HepG2 (cell line): ENCODE measurements at regions not wholly inside any gene's neighbourhood (a gene's known extent, or its start where the extent isn't known, plus 50 kb on each side); places are given as distances from the start of the nearest gene placed in this dataset.

ENCODE experiments used
- MYPOP ChIP-seq: sonication (generic); formaldehyde crosslinking; IDR thresholded peaks from 2 replicates; pipeline ENCODE4 v1.8.1; 2023; ENCODE audit warnings: mild to moderate bottlenecking, moderate library complexity, missing genetic modification reagents
- NFYC ChIP-seq: IDR thresholded peaks from 2 replicates; pipeline ENCODE4 v1.6.1; 2016; ENCODE audit warnings: missing genetic modification reagents, missing compliant biosample characterization
- PLRG1 ChIP-seq: fragments of 450-650 bp; conservative IDR thresholded peaks from 2 replicates; pipeline ENCODE4 v1.6.1; 2016
- POLR2AphosphoS2 ChIP-seq: IDR thresholded peaks from 2 replicates; pipeline ENCODE4 v1.6.1; 2011; ENCODE audit warnings: low read depth, low read length, improper control_type of control experiment
- SRSF4 ChIP-seq: fragments of 200-400 bp; formaldehyde crosslinking; IDR thresholded peaks from one replicate; pipeline ENCODE4 v1.6.1; 2018; ENCODE audit warnings: mild to moderate bottlenecking, low read depth, low read length, moderate library complexity; ENCODE audit not compliant: poor library complexity, severe bottlenecking
- TCF12 ChIP-seq, 2 experiments: fragments of 450-650 bp in 1 of 2; sonication (generic) in 1 of 2; formaldehyde crosslinking in 1 of 2; IDR thresholded peaks; 2 replicates each; pipeline versions ENCODE4 v1.6.1 to v1.8.0; 2017 to 2022; ENCODE audit warnings: antibody characterized with exemption in 1 of 2, mild to moderate bottlenecking in 1 of 2, missing genetic modification reagents in 1 of 2, moderate library complexity in 1 of 2
- ZNF280D ChIP-seq: sonication (generic); formaldehyde crosslinking; IDR thresholded peaks from 2 replicates; pipeline ENCODE4 v1.5.1; 2020; ENCODE audit warnings: mild to moderate bottlenecking, missing genetic modification reagents
- ZNF446 ChIP-seq: sonication (generic); formaldehyde crosslinking; IDR thresholded peaks from 2 replicates; pipeline ENCODE4 v1.5.0; 2020; ENCODE audit warnings: mild to moderate bottlenecking, missing genetic modification reagents
- TF ChIP-seq, protein P1 (sequence below): sonication (generic); formaldehyde crosslinking; IDR thresholded peaks from 2 replicates; pipeline ENCODE4 v1.4.0; 2020; ENCODE audit warnings: missing genetic modification reagents
- TF ChIP-seq, protein P2 (sequence below), 2 experiments: sonication (generic) in 1 of 2; formaldehyde crosslinking in 1 of 2; IDR thresholded peaks; 2 replicates each; pipeline versions ENCODE4 v1.6.1 to v1.9.0; 2014 to 2022; ENCODE audit warnings: antibody characterized with exemption in 1 of 2, borderline replicate concordance in 1 of 2, inconsistent platforms in 1 of 2, low read depth in 1 of 2, missing genetic modification reagents in 1 of 2

GRCh38 chr2:234679741-234680687 lies 183.1 kb upstream of the ARL4C start (continued):
- TF ChIP-seq, protein P1, sequence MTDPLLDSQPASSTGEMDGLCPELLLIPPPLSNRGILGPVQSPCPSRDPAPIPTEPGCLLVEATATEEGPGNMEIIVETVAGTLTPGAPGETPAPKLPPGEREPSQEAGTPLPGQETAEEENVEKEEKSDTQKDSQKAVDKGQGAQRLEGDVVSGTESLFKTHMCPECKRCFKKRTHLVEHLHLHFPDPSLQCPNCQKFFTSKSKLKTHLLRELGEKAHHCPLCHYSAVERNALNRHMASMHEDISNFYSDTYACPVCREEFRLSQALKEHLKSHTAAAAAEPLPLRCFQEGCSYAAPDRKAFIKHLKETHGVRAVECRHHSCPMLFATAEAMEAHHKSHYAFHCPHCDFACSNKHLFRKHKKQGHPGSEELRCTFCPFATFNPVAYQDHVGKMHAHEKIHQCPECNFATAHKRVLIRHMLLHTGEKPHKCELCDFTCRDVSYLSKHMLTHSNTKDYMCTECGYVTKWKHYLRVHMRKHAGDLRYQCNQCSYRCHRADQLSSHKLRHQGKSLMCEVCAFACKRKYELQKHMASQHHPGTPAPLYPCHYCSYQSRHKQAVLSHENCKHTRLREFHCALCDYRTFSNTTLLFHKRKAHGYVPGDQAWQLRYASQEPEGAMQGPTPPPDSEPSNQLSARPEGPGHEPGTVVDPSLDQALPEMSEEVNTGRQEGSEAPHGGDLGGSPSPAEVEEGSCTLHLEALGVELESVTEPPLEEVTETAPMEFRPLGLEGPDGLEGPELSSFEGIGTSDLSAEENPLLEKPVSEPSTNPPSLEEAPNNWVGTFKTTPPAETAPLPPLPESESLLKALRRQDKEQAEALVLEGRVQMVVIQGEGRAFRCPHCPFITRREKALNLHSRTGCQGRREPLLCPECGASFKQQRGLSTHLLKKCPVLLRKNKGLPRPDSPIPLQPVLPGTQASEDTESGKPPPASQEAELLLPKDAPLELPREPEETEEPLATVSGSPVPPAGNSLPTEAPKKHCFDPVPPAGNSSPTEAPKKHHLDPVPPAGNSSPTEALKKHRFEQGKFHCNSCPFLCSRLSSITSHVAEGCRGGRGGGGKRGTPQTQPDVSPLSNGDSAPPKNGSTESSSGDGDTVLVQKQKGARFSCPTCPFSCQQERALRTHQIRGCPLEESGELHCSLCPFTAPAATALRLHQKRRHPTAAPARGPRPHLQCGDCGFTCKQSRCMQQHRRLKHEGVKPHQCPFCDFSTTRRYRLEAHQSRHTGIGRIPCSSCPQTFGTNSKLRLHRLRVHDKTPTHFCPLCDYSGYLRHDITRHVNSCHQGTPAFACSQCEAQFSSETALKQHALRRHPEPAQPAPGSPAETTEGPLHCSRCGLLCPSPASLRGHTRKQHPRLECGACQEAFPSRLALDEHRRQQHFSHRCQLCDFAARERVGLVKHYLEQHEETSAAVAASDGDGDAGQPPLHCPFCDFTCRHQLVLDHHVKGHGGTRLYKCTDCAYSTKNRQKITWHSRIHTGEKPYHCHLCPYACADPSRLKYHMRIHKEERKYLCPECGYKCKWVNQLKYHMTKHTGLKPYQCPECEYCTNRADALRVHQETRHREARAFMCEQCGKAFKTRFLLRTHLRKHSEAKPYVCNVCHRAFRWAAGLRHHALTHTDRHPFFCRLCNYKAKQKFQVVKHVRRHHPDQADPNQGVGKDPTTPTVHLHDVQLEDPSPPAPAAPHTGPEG (CRISPR knock-in tag), result peak; percentile 66; the same call in 1 of the 2 replicates
- TF ChIP-seq MYPOP, result peak; percentile 61; the same call in 1 of the 2 replicates
- TF ChIP-seq SRSF4, result no peak
- peak; percentile 83; the same call in 1 of the 2 replicates for TF ChIP-seq ZNF280D (CRISPR knock-in tag)
- TF ChIP-seq TCF12 (IDR thresholded peaks at IDR 0.05), result no peak
- no peak; the same call in 1 of the 2 replicates for TF ChIP-seq TCF12 (CRISPR knock-in tag; IDR thresholded peaks at IDR 0.05)
- TF ChIP-seq POLR2AphosphoS2, result no peak
- TF ChIP-seq PLRG1, result no peak
- no peak for TF ChIP-seq ZNF446
- TF ChIP-seq, protein P2, sequence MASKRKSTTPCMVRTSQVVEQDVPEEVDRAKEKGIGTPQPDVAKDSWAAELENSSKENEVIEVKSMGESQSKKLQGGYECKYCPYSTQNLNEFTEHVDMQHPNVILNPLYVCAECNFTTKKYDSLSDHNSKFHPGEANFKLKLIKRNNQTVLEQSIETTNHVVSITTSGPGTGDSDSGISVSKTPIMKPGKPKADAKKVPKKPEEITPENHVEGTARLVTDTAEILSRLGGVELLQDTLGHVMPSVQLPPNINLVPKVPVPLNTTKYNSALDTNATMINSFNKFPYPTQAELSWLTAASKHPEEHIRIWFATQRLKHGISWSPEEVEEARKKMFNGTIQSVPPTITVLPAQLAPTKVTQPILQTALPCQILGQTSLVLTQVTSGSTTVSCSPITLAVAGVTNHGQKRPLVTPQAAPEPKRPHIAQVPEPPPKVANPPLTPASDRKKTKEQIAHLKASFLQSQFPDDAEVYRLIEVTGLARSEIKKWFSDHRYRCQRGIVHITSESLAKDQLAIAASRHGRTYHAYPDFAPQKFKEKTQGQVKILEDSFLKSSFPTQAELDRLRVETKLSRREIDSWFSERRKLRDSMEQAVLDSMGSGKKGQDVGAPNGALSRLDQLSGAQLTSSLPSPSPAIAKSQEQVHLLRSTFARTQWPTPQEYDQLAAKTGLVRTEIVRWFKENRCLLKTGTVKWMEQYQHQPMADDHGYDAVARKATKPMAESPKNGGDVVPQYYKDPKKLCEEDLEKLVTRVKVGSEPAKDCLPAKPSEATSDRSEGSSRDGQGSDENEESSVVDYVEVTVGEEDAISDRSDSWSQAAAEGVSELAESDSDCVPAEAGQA (IDR thresholded peaks at IDR 0.05; ENCODE audit: low read depth), result peak; percentile 59; the same call in 1 of the 2 replicates
- TF ChIP-seq, protein P2 (CRISPR knock-in tag; IDR thresholded peaks at IDR 0.05; ENCODE audit: borderline replicate concordance), result no peak
- TF ChIP-seq NFYC (CRISPR knock-in tag), result no peak
